Natural killer cell (primary cell): ENCODE measurements at regions not wholly inside any gene's neighbourhood (a gene's known extent, or its start where the extent isn't known, plus 50 kb on each side); places are given as distances from the start of the nearest gene placed in this dataset.

Source experiments
- ATAC-seq, 3 donors: fragments of 150-1000 bp in 2 of 3; fragments of 200-7000 bp in 1 of 3; cut with Tn5 transposase; 1 replicate in 1 of 3; 2 replicates in 2 of 3; pipeline ENCODE4 v1.10.0; 2021; ENCODE audit warnings: mild to moderate bottlenecking in 2 of 3, moderate library complexity in 2 of 3
- DNase-seq, 2 donors: peaks; one replicate each; pipeline versions ENCODE4 v3.0.0 to v3.0.0-alpha.2; 2013 to 2021; ENCODE audit warnings: mixed read lengths in 1 of 2
- H3K27ac ChIP-seq: one replicate; pipeline ENCODE4 v1.5.1; 2013; ENCODE audit warnings: mild to moderate bottlenecking, low read length
- H3K27me3 ChIP-seq: one replicate; pipeline ENCODE4 v1.6.1; 2013; ENCODE audit warnings: low read length; ENCODE audit not compliant: control insufficient read depth, insufficient read depth
- H3K36me3 ChIP-seq: one replicate; pipeline ENCODE4 v1.6.1; 2013; ENCODE audit warnings: low read length; ENCODE audit not compliant: control insufficient read depth, insufficient read depth
- H3K4me1 ChIP-seq: one replicate; pipeline ENCODE4 v1.6.1; 2013; ENCODE audit warnings: low read length; ENCODE audit not compliant: control insufficient read depth, insufficient read depth
- H3K4me3 ChIP-seq: one replicate; pipeline ENCODE4 v1.5.1; 2013; ENCODE audit warnings: low read length
- H3K9me3 ChIP-seq: one replicate; pipeline ENCODE4 v1.6.1; 2013; ENCODE audit warnings: low read length; ENCODE audit not compliant: control insufficient read depth, insufficient read depth
- H3K27ac Mint-ChIP-seq, 2 donors: one replicate each; pipeline ENCODE4 v1.8.0; 2022; ENCODE audit warnings: mild to moderate bottlenecking in 2 of 2, mixed read lengths in 2 of 2, moderate library complexity in 1 of 2
- H3K27me3 Mint-ChIP-seq, 2 donors: one replicate each; pipeline ENCODE4 v1.8.0; 2022; ENCODE audit warnings: low read depth in 2 of 2, mixed read lengths in 2 of 2
- H3K36me3 Mint-ChIP-seq: one replicate; pipeline ENCODE4 v1.8.0; 2022; ENCODE audit warnings: mixed read lengths
- H3K4me1 Mint-ChIP-seq, 2 donors: one replicate each; pipeline ENCODE4 v1.8.0; 2022; ENCODE audit warnings: mixed read lengths in 2 of 2
- H3K4me3 Mint-ChIP-seq: one replicate; pipeline ENCODE4 v1.8.0; 2022; ENCODE audit warnings: mild to moderate bottlenecking, moderate library complexity, mixed read lengths
- H3K9me3 Mint-ChIP-seq, 2 donors: one replicate each; pipeline ENCODE4 v1.8.0; 2022; ENCODE audit warnings: mixed read lengths in 2 of 2
- CTCF ChIP-seq: fragments of 200-600 bp; IDR thresholded peaks from one replicate; pipeline ENCODE4 v1.8.0; 2022; ENCODE audit warnings: antibody characterized with exemption
- WGBS: methylation state at CpG from one replicate; pipeline ENCODE4 v1.1.7; 2013; ENCODE audit warnings: missing lambda C conversion rate; ENCODE audit not compliant: insufficient coverage; 5-methylcytosine and 5-hydroxymethylcytosine counted together
- intact Hi-C: fragments of 100-400 bp; cut with micrococcal nuclease; formaldehyde crosslinking; loops from one replicate; pipeline ENCODE4 v1.14.2; 2022

DNA sequence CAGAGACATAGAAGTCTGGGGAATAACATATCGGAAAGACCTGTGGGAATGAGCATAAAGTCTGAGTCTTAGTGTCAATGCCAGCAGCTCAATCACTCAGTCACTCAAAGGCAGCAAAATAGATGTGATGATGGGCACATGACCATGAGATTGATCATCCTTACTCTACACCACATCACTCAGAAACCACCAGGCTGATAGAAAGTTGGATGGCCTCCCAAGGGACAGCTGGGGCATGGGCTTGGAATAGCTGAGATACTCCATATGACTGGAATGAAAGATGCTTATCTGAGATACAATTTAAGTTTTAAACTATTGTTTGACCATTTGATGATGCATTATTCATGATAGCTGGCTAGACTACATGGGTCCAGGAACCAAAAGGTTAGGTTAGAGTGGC is 80.9 kb upstream of the F13A1 start:
- no peaks in the 10 kb centered on the region for H3K36me3 ChIP-seq
- DNase-seq: no peak
- H3K27ac ChIP-seq: no peak overlapping the region
- intact Hi-C loops: no loop called here
- Mint-ChIP-seq H3K27me3 (peaks cover 8 to 10% of the 10 kb centered on the region in 2 donors), H3K9me3 (no peaks in the 10 kb centered on the region), H3K4me1 (no peaks in the 10 kb centered on the region), H3K36me3 (no peaks in the 10 kb centered on the region), H3K27ac (no peak overlapping the region), H3K4me3 (no peak overlapping the region)
- no peaks in the 10 kb centered on the region for H3K4me1 ChIP-seq
- H3K4me3 ChIP-seq: no peak overlapping the region
- WGBS: 100% methylated on average over 1 of the region's 1 CpG
- H3K9me3 ChIP-seq: no peaks in the 10 kb centered on the region
- ATAC-seq: no peak
- no peaks in the 10 kb centered on the region for H3K27me3 ChIP-seq
- TF ChIP-seq CTCF: no peak

GRCh38 chr6:6402006-6402405 is 81.5 kb upstream of the F13A1 start:
- no peaks in the 10 kb centered on the region for H3K9me3 Mint-ChIP-seq
- no peak overlapping the region for H3K27ac Mint-ChIP-seq
- DNase-seq (no peak), ATAC-seq (no peak)
- TF ChIP-seq CTCF: no peak
- H3K4me3 Mint-ChIP-seq: no peak overlapping the region
- Histone ChIP-seq H3K9me3 (no peaks in the 10 kb centered on the region), H3K27ac (no peak overlapping the region), H3K27me3 (no peaks in the 10 kb centered on the region), H3K36me3 (no peaks in the 10 kb centered on the region), H3K4me1 (no peaks in the 10 kb centered on the region), H3K4me3 (no peak overlapping the region)
- H3K4me1 Mint-ChIP-seq: no peaks in the 10 kb centered on the region
- intact Hi-C loops: no loop called here
- WGBS: 92% methylated on average over 2 of the region's 2 CpGs
- H3K36me3 Mint-ChIP-seq: no peaks in the 10 kb centered on the region
- H3K27me3 Mint-ChIP-seq: peaks cover 4 to 7% of the 10 kb centered on the region in 2 donors

GRCh38 chr6:6402591-6402990 is 82.1 kb upstream of the F13A1 start:
- Mint-ChIP-seq H3K27me3 (peaks cover 0 to 5% of the 10 kb centered on the region in 2 donors), H3K9me3 (no peaks in the 10 kb centered on the region), H3K36me3 (no peaks in the 10 kb centered on the region), H3K4me3 (no peak overlapping the region), H3K27ac (no peak overlapping the region), H3K4me1 (no peaks in the 10 kb centered on the region)
- Histone ChIP-seq H3K27me3 (no peaks in the 10 kb centered on the region), H3K27ac (no peak overlapping the region), H3K4me3 (no peak overlapping the region), H3K36me3 (no peaks in the 10 kb centered on the region), H3K4me1 (no peaks in the 10 kb centered on the region), H3K9me3 (no peaks in the 10 kb centered on the region)
- TF ChIP-seq CTCF: no peak
- DNase-seq (no peak), ATAC-seq (no peak)
- WGBS: 75% methylated on average over 6 of the region's 6 CpGs
- intact Hi-C loops: no loop called here

GRCh38 chr6:6405031-6405430 is 84.6 kb upstream of the F13A1 start:
- Histone ChIP-seq H3K27me3 (no peaks in the 10 kb centered on the region), H3K4me1 (no peaks in the 10 kb centered on the region), H3K4me3 (no peak overlapping the region), H3K9me3 (no peaks in the 10 kb centered on the region), H3K27ac (no peak overlapping the region), H3K36me3 (no peaks in the 10 kb centered on the region)
- Mint-ChIP-seq H3K4me1 (no peaks in the 10 kb centered on the region), H3K9me3 (no peaks in the 10 kb centered on the region), H3K36me3 (no peaks in the 10 kb centered on the region), H3K27ac (no peak overlapping the region), H3K4me3 (no peak overlapping the region), H3K27me3 (peaks cover 10 to 11% of the 10 kb centered on the region in 2 donors)
- no peak for DNase-seq
- no peak for TF ChIP-seq CTCF
- no peak for ATAC-seq
- intact Hi-C loops: no loop called here
- WGBS: 28% methylated on average over 2 of the region's 2 CpGs
